Nephron (organoid): ENCODE measurements at regions not wholly inside any gene's neighbourhood (a gene's known extent, or its start where the extent isn't known, plus 50 kb on each side); places are given as distances from the start of the nearest gene placed in this dataset.
"Not testable (repeated sequence)": the region's sequence is repeated elsewhere in the genome, so short reads cannot be mapped to it uniquely, and the experiment has no call there.

ENCODE experiments used
- H3K27ac Mint-ChIP-seq, 3 experiments: 2 replicates each; pipeline ENCODE4 v1.8.0; 2020; ENCODE audit warnings: mixed read lengths in 3 of 3, mild to moderate bottlenecking in 2 of 3, moderate library complexity in 1 of 3
- H3K27me3 Mint-ChIP-seq: 2 replicates; pipeline ENCODE4 v1.8.0; 2021; ENCODE audit warnings: low read depth, mild to moderate bottlenecking, moderate library complexity, mixed read lengths
- H3K36me3 Mint-ChIP-seq: 2 replicates; pipeline ENCODE4 v1.8.0; 2020; ENCODE audit warnings: low read depth, mixed read lengths
- H3K4me1 Mint-ChIP-seq: 2 replicates; pipeline ENCODE4 v1.8.0; 2020; ENCODE audit warnings: mixed read lengths
- H3K4me3 Mint-ChIP-seq, 3 experiments: 2 replicates each; pipeline ENCODE4 v1.8.0; 2020; ENCODE audit warnings: mild to moderate bottlenecking in 3 of 3, mixed read lengths in 3 of 3, moderate library complexity in 2 of 3
- H3K9me3 Mint-ChIP-seq: 2 replicates; pipeline ENCODE4 v1.8.0; 2020; ENCODE audit warnings: mixed read lengths
- CTCF ChIP-seq, 3 experiments: fragments of 200-600 bp; sonication (generic); IDR thresholded peaks; one replicate each; pipeline ENCODE4 v1.5.0; 2021; ENCODE audit warnings: antibody characterized with exemption in 3 of 3; ENCODE audit not compliant: unreplicated experiment in 3 of 3

DNA sequence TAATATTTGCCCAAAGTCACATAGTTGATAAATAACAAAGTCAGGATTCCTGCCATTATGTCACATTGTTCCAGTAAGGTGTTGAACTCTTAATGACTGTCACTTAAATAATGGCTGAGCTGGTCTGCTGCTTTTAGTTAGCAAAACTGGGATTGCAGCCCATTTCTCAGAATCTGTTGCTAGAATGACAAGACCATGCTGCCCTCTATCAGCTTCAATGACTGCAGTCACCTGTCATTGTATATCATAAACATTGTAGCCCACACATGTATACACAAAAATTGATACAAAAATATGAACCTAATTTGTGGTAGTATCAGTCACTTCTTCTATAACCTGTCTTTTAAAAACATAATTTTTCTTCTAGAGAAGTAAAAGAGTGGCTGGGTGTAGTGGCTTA lies 121.1 kb downstream of the FAM161A start:
- TF ChIP-seq CTCF (IDR thresholded peaks at IDR 0.05; ENCODE audit: unreplicated experiment in 3 of 3), result no peak
- Mint-ChIP-seq H3K27ac (no peak overlapping the region), H3K4me1 (no peaks in the 10 kb centered on the region), H3K36me3 (no peaks in the 10 kb centered on the region), H3K9me3 (no peaks in the 10 kb centered on the region), H3K27me3 (no peaks in the 10 kb centered on the region), H3K4me3 (no peak overlapping the region)

DNA sequence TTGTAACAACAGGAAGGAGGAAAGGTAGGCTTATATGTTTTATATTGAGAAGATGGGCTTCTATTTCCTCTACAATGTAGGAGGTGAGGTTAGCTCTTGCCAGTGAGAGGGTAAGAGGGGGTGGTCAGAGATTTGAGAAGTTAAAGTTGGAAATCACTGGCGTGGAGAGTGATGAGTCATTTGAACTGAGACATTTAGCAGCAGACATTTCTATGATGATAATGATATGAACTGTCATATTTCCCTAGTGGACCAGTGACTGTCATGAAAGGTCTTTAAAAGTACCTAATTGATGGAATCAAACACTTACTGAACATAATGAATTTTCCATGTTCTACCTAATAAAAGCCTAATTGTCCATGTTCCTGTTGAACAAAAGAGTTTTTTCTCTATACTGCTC lies 126.1 kb downstream of the FAM161A start:
- no peaks in the 10 kb centered on the region for H3K36me3 Mint-ChIP-seq
- H3K9me3 Mint-ChIP-seq, result peaks cover 9% of the 10 kb centered on the region
- peaks cover 4% of the 10 kb centered on the region for H3K4me1 Mint-ChIP-seq
- H3K27me3 Mint-ChIP-seq, result no peaks in the 10 kb centered on the region
- no peak for TF ChIP-seq CTCF (IDR thresholded peaks at IDR 0.05; ENCODE audit: unreplicated experiment in 3 of 3)
- H3K4me3 Mint-ChIP-seq, result no peak overlapping the region
- no peak overlapping the region for H3K27ac Mint-ChIP-seq

DNA sequence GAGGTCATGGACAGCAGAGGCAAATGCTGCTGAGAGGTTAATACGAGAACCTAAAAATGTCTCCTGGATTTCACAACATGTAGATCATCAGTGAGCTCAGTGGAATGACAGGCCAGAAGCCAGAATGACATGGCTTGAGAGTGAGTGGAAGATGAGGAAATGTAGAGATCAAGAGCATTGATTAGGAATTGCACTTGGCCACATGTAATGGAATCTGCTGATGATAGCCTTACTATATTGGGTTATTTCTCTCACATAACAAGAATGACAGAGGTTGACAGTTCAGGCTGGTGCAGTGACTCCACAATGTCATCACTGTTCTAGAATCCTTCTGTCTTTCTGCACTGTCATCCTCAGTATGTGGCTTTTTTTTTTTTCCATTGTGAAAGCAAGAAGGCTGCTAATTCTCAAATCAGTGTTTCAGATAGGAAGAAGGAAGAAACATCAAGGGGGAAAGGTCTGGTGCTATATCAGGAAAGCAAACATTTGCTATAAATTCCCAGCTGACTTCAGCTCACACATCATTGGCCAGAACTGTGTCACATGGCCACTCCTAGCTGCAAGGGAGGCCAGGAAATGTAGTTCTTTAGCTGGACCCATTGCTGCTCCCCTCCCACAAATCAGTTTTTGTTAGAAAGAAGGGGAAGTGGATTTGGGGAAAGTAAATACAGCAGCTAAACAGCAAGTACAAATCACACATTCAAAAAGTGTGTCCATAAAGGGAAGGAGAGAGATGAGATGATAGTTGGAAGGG lies 127.2 kb downstream of the FAM161A start:
- Mint-ChIP-seq H3K4me3 (no peak overlapping the region), H3K27me3 (no peaks in the 10 kb centered on the region), H3K27ac (no peak overlapping the region), H3K9me3 (peaks cover 9% of the 10 kb centered on the region), H3K4me1 (peaks cover 13% of the 10 kb centered on the region), H3K36me3 (no peaks in the 10 kb centered on the region)
- TF ChIP-seq CTCF (IDR thresholded peaks at IDR 0.05; ENCODE audit: unreplicated experiment in 3 of 3), result no peak

DNA sequence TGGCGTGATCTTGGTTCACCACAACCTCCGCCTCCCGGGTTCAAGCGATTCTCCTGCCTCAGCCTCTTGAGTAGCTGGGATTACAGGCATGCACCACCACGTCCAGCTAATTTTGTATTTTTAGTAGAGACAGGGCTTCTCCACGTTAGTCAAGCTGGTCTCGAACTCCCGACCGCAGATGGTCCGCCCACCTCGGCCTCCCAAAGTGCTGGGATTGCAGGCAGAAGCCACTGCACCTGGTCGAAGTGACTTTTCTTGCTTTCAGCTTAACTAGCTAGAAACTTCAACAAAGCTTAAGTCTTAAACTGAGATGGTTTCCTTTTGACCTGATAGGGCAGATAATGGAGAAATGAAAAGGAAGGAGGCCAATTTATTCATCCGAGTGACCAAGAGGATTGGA lies 130.5 kb downstream of the FAM161A start:
- H3K4me1 Mint-ChIP-seq, result peaks cover 13% of the 10 kb centered on the region

DNA sequence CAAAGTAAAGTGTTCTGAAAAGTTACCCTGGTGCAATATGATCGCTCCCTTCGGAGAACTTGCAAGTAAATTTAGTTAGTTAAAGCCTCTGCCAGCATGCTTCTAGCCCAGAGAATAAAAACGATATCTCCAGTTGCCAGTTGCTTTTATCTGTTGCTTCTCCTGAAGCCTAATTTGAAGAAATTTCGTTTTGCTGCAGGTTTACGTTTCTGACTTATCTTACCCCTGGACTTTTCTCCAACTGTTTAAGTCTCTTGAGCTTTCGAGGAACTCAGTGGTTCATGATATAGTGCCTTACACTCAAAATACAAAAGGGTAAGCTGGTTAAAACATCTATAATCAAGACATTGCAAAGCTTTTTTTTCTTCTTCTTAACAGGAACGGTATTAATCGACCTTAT lies 131.1 kb downstream of the FAM161A start:
- no peak for TF ChIP-seq CTCF (IDR thresholded peaks at IDR 0.05; ENCODE audit: unreplicated experiment in 3 of 3)
- Mint-ChIP-seq H3K36me3 (no peaks in the 10 kb centered on the region), H3K27me3 (no peaks in the 10 kb centered on the region), H3K9me3 (peaks cover 9% of the 10 kb centered on the region), H3K4me1 (peaks cover 13% of the 10 kb centered on the region), H3K4me3 (no peak overlapping the region), H3K27ac (no peak overlapping the region)

More for the DNA sequence above, 130.5 kb downstream of the FAM161A start:
- H3K9me3 Mint-ChIP-seq, H3K27ac Mint-ChIP-seq, H3K36me3 Mint-ChIP-seq, H3K4me3 Mint-ChIP-seq, H3K27me3 Mint-ChIP-seq: not testable (repeated sequence)

DNA sequence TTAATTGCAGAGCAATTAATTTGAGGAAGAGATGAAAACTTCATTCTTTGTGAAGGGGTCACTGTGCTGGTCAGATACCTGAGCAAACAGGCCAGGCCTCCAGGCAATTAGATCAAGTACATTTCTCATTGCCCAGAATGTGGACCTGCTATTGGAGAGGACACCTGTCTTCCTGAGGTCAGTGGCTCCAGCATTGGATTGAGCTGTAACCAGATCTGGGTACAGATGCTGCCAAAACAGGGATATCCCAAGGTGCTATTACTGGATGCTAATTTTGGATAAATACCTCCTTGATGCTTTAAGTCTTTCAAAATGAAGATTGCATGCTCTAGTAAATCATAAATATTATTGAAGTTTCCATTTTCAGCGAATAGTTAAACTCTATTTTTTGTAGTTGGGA lies 131.5 kb downstream of the FAM161A start:
- Mint-ChIP-seq H3K36me3 (no peaks in the 10 kb centered on the region), H3K4me3 (no peak overlapping the region), H3K27me3 (no peaks in the 10 kb centered on the region), H3K27ac (no peak overlapping the region), H3K9me3 (peaks cover 9% of the 10 kb centered on the region), H3K4me1 (peaks cover 13% of the 10 kb centered on the region)
- TF ChIP-seq CTCF (IDR thresholded peaks at IDR 0.05; ENCODE audit: unreplicated experiment in 3 of 3), result no peak
